ENCODE measurements at regions not wholly inside any gene's neighbourhood (a gene's known extent, or its start where the extent isn't known, plus 50 kb on each side); places are given as distances from the start of the nearest gene placed in this dataset.
"Not testable (repeated sequence)": the region's sequence is repeated elsewhere in the genome, so short reads cannot be mapped to it uniquely, and the experiment has no call there.

DNA sequence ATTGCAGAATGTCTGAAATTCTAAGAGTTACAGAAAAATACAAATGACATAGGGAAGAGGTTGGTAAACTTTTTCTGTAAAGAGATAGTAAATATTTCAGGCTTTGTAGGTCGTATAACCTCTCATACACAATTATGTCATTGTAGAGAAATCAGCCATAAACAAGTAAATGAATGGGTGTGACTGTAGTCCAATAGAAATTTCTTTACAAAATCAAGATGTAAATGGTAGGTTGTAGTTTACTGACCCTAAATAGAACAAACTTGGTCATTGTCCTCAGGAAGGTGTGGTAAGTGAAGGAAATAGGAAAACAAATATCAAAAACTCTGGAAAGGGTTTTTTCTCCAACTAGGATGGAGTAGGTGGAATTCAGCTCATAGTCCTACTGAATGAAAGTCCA lies 415.5 kb upstream of the SPHKAP start:
- H3K9me3 Mint-ChIP-seq: peaks cover 0 to 52% (median 18%) of the 10 kb centered on the region in 6 donors
- H3K27ac Mint-ChIP-seq: no peak overlapping the region
- DNase-seq: no peak
- no peaks in the 10 kb centered on the region for H3K27me3 Mint-ChIP-seq (ENCODE audit: low read depth in 3 of 3)
- H3K4me3 Mint-ChIP-seq: no peak overlapping the region
- H3K4me1 Mint-ChIP-seq: no peaks in the 10 kb centered on the region
- no peaks in the 10 kb centered on the region for H3K36me3 Mint-ChIP-seq

DNA sequence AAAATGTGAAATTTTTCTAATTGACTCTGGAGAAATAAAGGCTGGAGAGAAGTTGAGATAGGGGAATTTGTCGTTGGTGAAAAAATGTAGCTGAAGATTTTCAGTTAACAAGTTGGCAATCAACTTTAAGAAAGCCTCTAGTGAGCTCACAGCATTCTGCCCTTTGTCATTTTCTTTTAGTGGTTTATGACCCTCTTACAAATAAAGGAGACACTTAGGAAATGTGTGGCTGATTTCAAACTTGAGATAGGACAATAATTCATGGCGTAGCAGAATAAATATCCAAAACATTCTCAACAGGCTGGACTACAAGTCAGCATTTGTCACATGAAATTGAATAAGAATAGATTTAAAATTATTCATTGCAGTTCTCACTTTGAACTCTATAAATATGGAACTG lies 412.5 kb upstream of the SPHKAP start:
- Mint-ChIP-seq H3K27ac (no peak overlapping the region), H3K4me3 (no peak overlapping the region), H3K9me3 (peaks cover 7 to 54% (median 24%) of the 10 kb centered on the region in 6 donors), H3K27me3 (ENCODE audit: low read depth in 3 of 3) (no peaks in the 10 kb centered on the region), H3K36me3 (no peaks in the 10 kb centered on the region), H3K4me1 (no peaks in the 10 kb centered on the region)
- no peak for DNase-seq

DNA sequence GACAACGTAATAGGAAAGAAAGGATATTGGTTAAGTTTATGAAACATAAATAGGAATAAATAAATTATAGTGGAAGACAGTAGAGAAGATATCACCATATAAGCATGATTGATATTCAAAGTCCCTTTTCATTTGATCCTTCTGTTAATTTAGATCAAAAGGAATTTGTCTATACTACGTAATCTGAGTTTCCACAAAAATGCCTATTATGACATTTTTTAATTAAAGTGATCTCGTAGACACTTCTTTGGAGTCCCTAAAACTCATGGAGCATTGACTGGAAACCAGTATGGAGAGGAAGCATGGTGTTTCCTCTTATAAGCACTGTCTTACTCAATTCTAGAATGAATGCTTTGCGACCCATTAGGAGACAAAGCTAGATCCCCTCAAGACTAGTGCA lies 411.4 kb upstream of the SPHKAP start:
- H3K4me3 Mint-ChIP-seq: no peak overlapping the region
- DNase-seq: no peak
- H3K36me3 Mint-ChIP-seq: no peaks in the 10 kb centered on the region
- H3K4me1 Mint-ChIP-seq: no peaks in the 10 kb centered on the region
- H3K27me3 Mint-ChIP-seq (ENCODE audit: low read depth in 3 of 3): peaks cover 0 to 3% (median 0%) of the 10 kb centered on the region in 3 donors
- H3K27ac Mint-ChIP-seq: no peak overlapping the region
- H3K9me3 Mint-ChIP-seq: peaks cover 11 to 62% (median 28%) of the 10 kb centered on the region in 6 donors

DNA sequence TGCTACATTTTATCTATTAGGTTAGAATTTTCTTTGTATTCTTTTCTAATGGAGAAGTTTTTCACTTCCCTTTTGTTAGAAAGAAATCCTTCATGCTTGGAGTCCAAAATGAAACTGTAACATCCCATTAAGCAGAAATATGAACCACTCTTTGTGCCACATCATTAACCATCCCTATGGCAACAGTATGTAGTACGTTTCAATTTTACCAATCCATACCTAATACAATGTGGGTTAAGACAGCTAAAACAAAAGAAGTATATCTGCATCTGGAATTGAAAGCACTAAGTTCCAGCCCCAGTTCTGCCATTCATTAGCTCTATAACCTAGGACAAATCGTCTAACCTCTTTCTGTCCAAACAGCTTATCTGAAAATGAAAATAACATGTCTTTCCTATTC lies 409.2 kb upstream of the SPHKAP start:
- Mint-ChIP-seq H3K27me3 (ENCODE audit: low read depth in 3 of 3) (peaks cover 0 to 3% (median 0%) of the 10 kb centered on the region in 3 donors), H3K36me3 (no peaks in the 10 kb centered on the region), H3K9me3 (peaks cover 11 to 57% (median 23%) of the 10 kb centered on the region in 6 donors), H3K4me3 (no peak overlapping the region), H3K27ac (no peak overlapping the region), H3K4me1 (no peaks in the 10 kb centered on the region)
- no peak for DNase-seq

DNA sequence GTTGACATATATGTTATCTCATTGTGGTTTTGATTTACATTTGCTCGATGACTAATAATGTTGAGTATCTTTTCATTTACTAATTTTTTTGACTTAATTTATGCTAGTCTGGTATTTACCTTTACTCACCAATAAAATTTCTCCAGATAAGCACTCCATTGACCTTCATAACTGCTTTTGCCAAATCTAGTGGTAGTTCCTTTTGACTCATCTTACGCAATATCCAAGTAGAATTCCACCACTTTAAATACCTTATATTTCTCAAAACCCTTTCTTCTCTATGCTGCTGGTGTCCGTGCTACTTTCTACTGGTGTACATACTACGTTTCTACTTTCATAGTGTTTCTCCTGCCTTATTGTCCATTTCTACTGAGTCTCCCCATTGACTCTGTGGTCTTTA lies 407.6 kb upstream of the SPHKAP start:
- no peak overlapping the region for H3K4me3 Mint-ChIP-seq
- H3K36me3 Mint-ChIP-seq: no peaks in the 10 kb centered on the region
- no peak overlapping the region for H3K27ac Mint-ChIP-seq
- H3K4me1 Mint-ChIP-seq: no peaks in the 10 kb centered on the region
- peaks cover 0 to 3% (median 3%) of the 10 kb centered on the region in 3 donors for H3K27me3 Mint-ChIP-seq (ENCODE audit: low read depth in 3 of 3)
- H3K9me3 Mint-ChIP-seq: peaks cover 14 to 50% (median 26%) of the 10 kb centered on the region in 6 donors
- DNase-seq: no peak

DNA sequence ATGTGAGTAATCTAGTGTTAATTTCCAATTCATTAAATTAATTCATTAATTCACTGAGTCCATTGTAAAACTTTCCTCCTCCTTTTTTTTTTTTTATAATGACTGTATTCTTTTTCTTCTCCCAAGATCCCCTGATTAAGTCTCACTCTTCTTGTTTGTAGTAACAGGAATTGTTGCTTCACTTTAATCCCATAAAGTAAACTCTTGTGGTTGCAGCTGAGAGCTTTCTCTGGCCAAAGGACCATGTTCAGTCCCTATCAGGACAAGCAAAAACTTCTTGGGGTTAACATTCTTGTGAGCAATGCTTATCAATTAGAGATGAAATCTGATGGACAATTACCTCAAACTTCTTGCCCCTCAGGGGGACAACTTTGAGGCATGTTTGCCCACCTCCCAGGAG lies 400.2 kb upstream of the SPHKAP start:
- no peak for DNase-seq
- Mint-ChIP-seq H3K36me3 (peaks cover 0 to 4% (median 0%) of the 10 kb centered on the region in 3 donors), H3K27me3 (ENCODE audit: low read depth in 3 of 3) (peaks cover 0 to 3% (median 0%) of the 10 kb centered on the region in 3 donors), H3K4me1 (no peaks in the 10 kb centered on the region), H3K27ac (no peak overlapping the region), H3K9me3 (peaks cover 2 to 38% (median 19%) of the 10 kb centered on the region in 6 donors), H3K4me3 (no peak overlapping the region)

DNA sequence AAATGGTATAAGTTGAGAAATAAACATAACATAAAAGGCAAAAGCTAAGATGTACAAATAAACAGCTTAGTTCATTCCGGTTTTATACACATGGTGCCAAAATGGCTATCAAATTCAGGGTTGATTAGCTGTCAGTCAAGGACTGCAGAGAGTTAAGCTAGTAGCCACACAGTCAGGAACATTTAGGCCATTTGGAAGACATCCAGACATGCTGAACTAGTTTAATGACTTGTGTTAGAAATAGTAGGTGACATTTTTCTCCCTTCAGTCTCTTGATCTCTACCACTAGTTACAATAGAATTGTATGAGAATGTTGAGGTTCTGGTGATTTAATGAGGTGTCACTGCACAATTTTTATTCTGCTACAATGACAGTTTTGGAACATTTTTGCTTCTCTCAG lies 394.4 kb upstream of the SPHKAP start:
- H3K4me1 Mint-ChIP-seq: no peaks in the 10 kb centered on the region
- H3K36me3 Mint-ChIP-seq: peaks cover 0 to 4% (median 0%) of the 10 kb centered on the region in 3 donors
- no peaks in the 10 kb centered on the region for H3K27me3 Mint-ChIP-seq (ENCODE audit: low read depth in 3 of 3)
- DNase-seq: no peak
- no peak overlapping the region for H3K4me3 Mint-ChIP-seq
- peaks cover 0 to 30% (median 9%) of the 10 kb centered on the region in 6 donors for H3K9me3 Mint-ChIP-seq
- H3K27ac Mint-ChIP-seq: no peak overlapping the region

DNA sequence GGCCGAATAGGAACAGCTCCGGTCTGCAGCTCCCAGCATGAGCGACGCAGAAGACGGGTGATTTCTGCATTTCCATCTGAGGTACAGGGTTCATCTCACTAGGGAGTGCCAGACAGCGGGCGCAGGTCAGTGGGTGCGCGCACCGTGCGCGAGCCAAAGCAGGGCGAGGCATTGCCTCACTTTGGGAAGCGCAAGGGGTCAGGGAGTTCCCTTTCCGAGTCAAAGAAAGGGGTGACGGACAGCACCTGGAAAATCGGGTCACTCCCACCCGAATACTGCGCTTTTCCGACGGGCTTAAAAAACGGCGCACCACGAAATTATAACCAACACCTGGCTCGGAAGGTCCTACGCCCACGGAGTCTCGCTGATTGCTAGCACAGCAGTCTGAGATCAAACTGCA lies 386.8 kb upstream of the SPHKAP start:
- not testable (repeated sequence) for DNase-seq; H3K4me3 Mint-ChIP-seq; H3K4me1 Mint-ChIP-seq; H3K36me3 Mint-ChIP-seq; H3K27ac Mint-ChIP-seq; H3K27me3 Mint-ChIP-seq (ENCODE audit: low read depth in 3 of 3)
- peaks cover 3 to 22% (median 13%) of the 10 kb centered on the region in 6 donors for H3K9me3 Mint-ChIP-seq

DNA sequence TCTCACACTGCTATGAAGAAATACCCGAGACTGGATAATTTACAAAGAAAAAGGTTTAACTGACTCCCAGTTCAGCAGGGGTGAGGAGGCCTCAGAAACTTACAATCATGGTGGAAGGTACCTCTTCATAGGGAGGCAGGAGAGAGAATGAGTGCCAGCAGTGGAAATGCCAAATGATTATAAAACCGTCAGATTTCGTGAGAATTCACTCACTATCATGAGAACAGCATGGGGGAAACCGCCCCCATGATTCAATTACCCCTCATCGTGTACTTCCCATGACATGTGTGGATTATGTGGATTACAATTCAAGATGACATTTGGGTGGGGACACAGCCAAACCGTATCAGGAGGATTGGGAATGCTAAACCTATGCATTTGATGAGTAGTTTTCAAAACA lies 380.3 kb upstream of the SPHKAP start:
- Mint-ChIP-seq H3K4me3 (no peak overlapping the region), H3K36me3 (peaks cover 0 to 3% (median 0%) of the 10 kb centered on the region in 3 donors), H3K4me1 (no peaks in the 10 kb centered on the region), H3K27me3 (ENCODE audit: low read depth in 3 of 3) (peaks cover 0 to under 1% (median 0%) of the 10 kb centered on the region in 3 donors), H3K9me3 (peaks cover 8 to 48% (median 20%) of the 10 kb centered on the region in 6 donors), H3K27ac (no peak overlapping the region)
- DNase-seq: no peak

DNA sequence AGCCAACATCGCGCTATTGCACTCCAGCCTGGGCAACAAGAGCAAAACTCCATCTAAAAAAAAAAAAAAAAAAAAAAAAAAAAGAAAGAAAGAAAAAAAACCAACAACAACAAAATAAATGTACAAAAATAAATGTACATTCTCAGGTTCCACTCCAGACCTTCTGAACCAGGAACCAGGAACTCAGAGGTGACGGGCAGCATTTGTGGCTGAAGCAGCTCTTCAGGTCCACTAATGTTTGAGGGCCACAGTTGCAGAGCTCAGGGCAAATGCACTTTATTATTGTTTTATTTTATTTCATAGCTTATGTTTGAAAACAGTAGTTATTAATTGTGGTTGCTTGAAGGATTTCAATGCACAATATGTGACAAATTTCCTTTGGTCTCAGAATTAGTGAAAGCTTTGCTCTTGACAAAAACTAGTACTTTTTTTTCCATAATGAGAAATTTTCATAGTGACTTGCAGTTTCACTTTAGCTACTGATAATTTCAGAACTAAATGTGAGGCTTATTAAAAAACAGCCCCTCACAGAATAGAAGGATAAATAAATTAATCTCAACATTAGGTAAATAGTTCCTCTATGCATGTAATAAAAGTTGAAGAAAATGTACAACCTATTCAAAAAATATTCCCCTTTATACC lies 378.4 kb upstream of the SPHKAP start:
- Mint-ChIP-seq H3K27ac (no peak overlapping the region), H3K27me3 (ENCODE audit: low read depth in 3 of 3) (peaks cover 0 to 4% (median 0%) of the 10 kb centered on the region in 3 donors), H3K4me1 (no peaks in the 10 kb centered on the region), H3K9me3 (peaks cover 7 to 48% (median 17%) of the 10 kb centered on the region in 6 donors), H3K4me3 (no peak overlapping the region), H3K36me3 (no peaks in the 10 kb centered on the region)
- DNase-seq: no peak

DNA sequence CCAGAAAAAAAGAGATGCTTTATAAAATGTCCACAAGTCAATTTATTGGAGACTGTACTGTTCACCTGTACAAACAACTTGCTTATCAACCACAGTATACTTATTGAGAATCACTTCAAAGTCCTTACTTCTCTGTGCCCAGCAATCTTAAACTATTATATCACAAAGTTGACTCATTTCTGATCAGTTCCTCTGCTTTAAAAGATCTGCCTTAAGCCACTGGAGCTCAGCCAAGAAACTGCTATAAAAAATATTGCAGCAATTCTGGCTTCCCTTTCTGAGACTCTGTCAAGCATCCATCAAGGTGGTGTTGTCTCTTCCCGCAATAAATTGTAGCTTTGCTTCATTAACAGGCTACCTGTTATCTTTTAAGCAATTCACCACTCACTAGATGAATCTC lies 375.2 kb upstream of the SPHKAP start:
- DNase-seq: no peak
- Mint-ChIP-seq H3K36me3 (no peaks in the 10 kb centered on the region), H3K27me3 (ENCODE audit: low read depth in 3 of 3) (peaks cover 0 to 4% (median 0%) of the 10 kb centered on the region in 3 donors), H3K4me3 (no peak overlapping the region), H3K4me1 (no peaks in the 10 kb centered on the region), H3K27ac (no peak overlapping the region), H3K9me3 (peaks cover 15 to 54% (median 20%) of the 10 kb centered on the region in 6 donors)

DNA sequence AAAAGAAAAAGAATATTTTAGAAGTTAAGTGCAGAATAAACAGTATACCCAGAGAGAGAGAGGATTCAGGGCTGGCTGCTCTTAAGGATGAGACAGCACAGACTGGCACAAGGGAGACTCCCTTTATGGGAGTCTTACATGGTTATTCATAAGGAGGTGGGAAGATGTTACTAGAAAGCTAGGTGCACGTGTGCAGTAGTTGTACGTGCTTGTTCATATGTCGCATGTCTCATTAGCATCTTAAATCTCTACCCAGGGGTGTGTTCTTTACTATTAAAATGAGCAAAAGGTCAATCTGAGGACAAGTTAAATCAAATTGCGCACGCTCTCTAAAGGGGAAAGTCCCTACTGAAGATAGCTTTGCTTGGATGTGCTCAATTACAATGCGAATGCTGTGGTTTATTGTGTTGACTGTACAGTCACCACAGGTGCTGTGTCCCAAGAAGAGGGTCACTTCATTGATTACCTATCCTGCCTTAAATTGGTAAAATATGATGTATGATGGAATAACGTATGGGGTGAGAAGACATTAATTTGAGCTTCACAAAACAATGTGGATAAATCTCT lies 368.0 kb upstream of the SPHKAP start:
- DNase-seq: no peak
- Mint-ChIP-seq H3K27ac (no peak overlapping the region), H3K27me3 (ENCODE audit: low read depth in 3 of 3) (no peaks in the 10 kb centered on the region), H3K9me3 (peaks cover 15 to 64% (median 31%) of the 10 kb centered on the region in 6 donors), H3K4me3 (no peak overlapping the region), H3K4me1 (no peaks in the 10 kb centered on the region), H3K36me3 (no peaks in the 10 kb centered on the region)

DNA sequence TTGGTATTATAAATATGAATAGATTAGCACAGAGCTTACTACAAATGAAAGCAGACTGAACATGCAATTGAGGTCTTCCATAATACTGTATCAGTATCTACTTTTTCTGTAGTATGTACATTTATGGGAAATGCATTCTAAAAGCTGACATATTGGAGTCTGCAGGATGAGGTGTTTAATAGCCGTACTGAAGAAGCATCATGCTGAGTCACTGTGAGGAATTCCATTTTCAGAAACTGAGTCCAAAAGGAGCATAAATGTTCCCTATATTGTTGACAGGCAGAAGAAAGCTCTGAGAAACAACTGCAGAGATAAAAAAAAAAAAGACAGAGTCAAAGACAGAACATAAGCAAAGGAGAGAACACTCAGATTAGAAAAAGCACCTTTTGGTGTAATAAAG lies 366.7 kb upstream of the SPHKAP start:
- no peaks in the 10 kb centered on the region for H3K36me3 Mint-ChIP-seq
- no peaks in the 10 kb centered on the region for H3K27me3 Mint-ChIP-seq (ENCODE audit: low read depth in 3 of 3)
- no peak overlapping the region for H3K4me3 Mint-ChIP-seq
- H3K27ac Mint-ChIP-seq: no peak overlapping the region
- H3K4me1 Mint-ChIP-seq: no peaks in the 10 kb centered on the region
- DNase-seq: no peak
- H3K9me3 Mint-ChIP-seq: peaks cover 12 to 55% (median 27%) of the 10 kb centered on the region in 6 donors

DNA sequence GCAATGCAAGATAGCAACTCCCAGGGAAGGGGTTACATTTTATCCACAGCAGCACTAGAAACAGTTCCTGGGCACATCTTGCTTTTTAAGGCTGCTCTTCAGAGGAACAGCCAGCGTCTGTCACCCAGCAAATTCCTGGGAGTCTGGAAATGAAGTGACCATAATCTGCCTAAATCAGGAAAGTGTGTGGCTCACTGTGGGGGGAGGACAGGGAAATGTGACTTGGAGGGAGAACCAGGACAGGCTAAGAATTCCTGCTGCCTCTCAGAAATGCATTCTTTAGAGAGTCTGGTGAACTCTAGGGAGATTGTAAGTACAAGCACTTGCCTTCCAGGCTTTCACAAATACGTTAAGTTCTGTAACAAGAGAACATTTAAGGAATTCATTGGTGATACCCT lies 364.3 kb upstream of the SPHKAP start:
- H3K27ac Mint-ChIP-seq: no peak overlapping the region
- peaks cover 13 to 52% (median 27%) of the 10 kb centered on the region in 6 donors for H3K9me3 Mint-ChIP-seq
- no peaks in the 10 kb centered on the region for H3K4me1 Mint-ChIP-seq
- no peaks in the 10 kb centered on the region for H3K27me3 Mint-ChIP-seq (ENCODE audit: low read depth in 3 of 3)
- no peak overlapping the region for H3K4me3 Mint-ChIP-seq
- no peaks in the 10 kb centered on the region for H3K36me3 Mint-ChIP-seq
- DNase-seq: no peak
